Brain microvascular endothelial cell (primary cell): ENCODE measurements at regions not wholly inside any gene's neighbourhood (a gene's known extent, or its start where the extent isn't known, plus 50 kb on each side); places are given as distances from the start of the nearest gene placed in this dataset.
A peak's percentile ranks its signal among the peaks of the same experiment; 100 is the strongest.

Experiments
- DNase-seq: peaks from one replicate; pipeline ENCODE4 v3.0.0-alpha.2; 2020
- H3K27ac ChIP-seq: fragments of 250-450 bp; sonication (Bioruptor Pico); 2 replicates; pipeline ENCODE4 v1.5.1; 2020; ENCODE audit warnings: mild to moderate bottlenecking, moderate library complexity
- H3K27me3 ChIP-seq: fragments of 250-450 bp; sonication (Bioruptor Pico); replicated peaks from 2 replicates; pipeline ENCODE4 v1.5.1; 2020; ENCODE audit warnings: mild to moderate bottlenecking
- H3K36me3 ChIP-seq: fragments of 250-450 bp; sonication (Bioruptor Pico); replicated peaks from 2 replicates; pipeline ENCODE4 v1.5.1; 2020; ENCODE audit warnings: mild to moderate bottlenecking
- H3K4me3 ChIP-seq: 2 replicates; pipeline ENCODE4 v1.5.1; 2011; ENCODE audit warnings: low read depth, mild to moderate bottlenecking, control low read depth, low read length, moderate library complexity
- CTCF ChIP-seq: IDR thresholded peaks from 2 replicates; pipeline ENCODE4 v1.5.1; 2011; ENCODE audit warnings: low read depth, mild to moderate bottlenecking, moderate library complexity, low read length, control low read depth, inconsistent platforms; ENCODE audit errors: missing control alignments
- in situ Hi-C: cut with HindIII; loops from 2 replicates; pipeline ENCODE4 v1.10.0; 2017; ENCODE audit warnings: low sequenced_read_pairs, low pct_ligation_motif_present

GRCh38 chr15:100765467-100766241, 114.0 kb upstream of the ALDH1A3 start:
- Histone ChIP-seq H3K36me3 (no peaks in the 10 kb centered on the region), H3K4me3 (no peak overlapping the region), H3K27me3 (no peaks in the 10 kb centered on the region), H3K27ac (no peak overlapping the region)
- in situ Hi-C loops, result no loop called here
- peak; percentile 8 for TF ChIP-seq CTCF
- DNase-seq, result no peak

- no peak for DNase-seq
- in situ Hi-C loops, result no loop called here
- Histone ChIP-seq H3K27ac (no peak overlapping the region), H3K27me3 (no peaks in the 10 kb centered on the region), H3K36me3 (no peaks in the 10 kb centered on the region), H3K4me3 (no peak overlapping the region)
- TF ChIP-seq CTCF, result no peak
These were observed 113.2 kb upstream of the ALDH1A3 start for GRCh38 chr15:100766243-100767000.

- DNase-seq, result no peak
- in situ Hi-C loops, result no loop called here
- Histone ChIP-seq H3K27ac (no peak overlapping the region), H3K27me3 (no peaks in the 10 kb centered on the region), H3K36me3 (no peaks in the 10 kb centered on the region), H3K4me3 (no peak overlapping the region)
- TF ChIP-seq CTCF, result no peak
These were observed 112.4 kb upstream of the ALDH1A3 start for GRCh38 chr15:100767001-100767825.

GRCh38 chr15:100768501-100768931, 111.1 kb upstream of the ALDH1A3 start:
- H3K27ac ChIP-seq, result no peak overlapping the region
- H3K27me3 ChIP-seq, result no peaks in the 10 kb centered on the region
- in situ Hi-C loops, result no loop called here
- no peaks in the 10 kb centered on the region for H3K36me3 ChIP-seq
- DNase-seq, result no peak
- H3K4me3 ChIP-seq, result no peak overlapping the region
- no peak for TF ChIP-seq CTCF

- no peaks in the 10 kb centered on the region for H3K36me3 ChIP-seq
- no peak overlapping the region for H3K27ac ChIP-seq
- H3K4me3 ChIP-seq, result no peak overlapping the region
- DNase-seq, result no peak
- no peaks in the 10 kb centered on the region for H3K27me3 ChIP-seq
- in situ Hi-C loops, result no loop called here
- TF ChIP-seq CTCF, result no peak
These were observed 110.3 kb upstream of the ALDH1A3 start for GRCh38 chr15:100769043-100769974.
